ENCODE measurements at regions not wholly inside any gene's neighbourhood (a gene's known extent, or its start where the extent isn't known, plus 50 kb on each side); places are given as distances from the start of the nearest gene placed in this dataset.

- H3K4me1 ChIP-seq (ENCODE audit: low read depth), result no peaks in the 10 kb centered on the region
- ATAC-seq (no peak), DNase-seq (no peak)
- TF ChIP-seq, protein P1, sequence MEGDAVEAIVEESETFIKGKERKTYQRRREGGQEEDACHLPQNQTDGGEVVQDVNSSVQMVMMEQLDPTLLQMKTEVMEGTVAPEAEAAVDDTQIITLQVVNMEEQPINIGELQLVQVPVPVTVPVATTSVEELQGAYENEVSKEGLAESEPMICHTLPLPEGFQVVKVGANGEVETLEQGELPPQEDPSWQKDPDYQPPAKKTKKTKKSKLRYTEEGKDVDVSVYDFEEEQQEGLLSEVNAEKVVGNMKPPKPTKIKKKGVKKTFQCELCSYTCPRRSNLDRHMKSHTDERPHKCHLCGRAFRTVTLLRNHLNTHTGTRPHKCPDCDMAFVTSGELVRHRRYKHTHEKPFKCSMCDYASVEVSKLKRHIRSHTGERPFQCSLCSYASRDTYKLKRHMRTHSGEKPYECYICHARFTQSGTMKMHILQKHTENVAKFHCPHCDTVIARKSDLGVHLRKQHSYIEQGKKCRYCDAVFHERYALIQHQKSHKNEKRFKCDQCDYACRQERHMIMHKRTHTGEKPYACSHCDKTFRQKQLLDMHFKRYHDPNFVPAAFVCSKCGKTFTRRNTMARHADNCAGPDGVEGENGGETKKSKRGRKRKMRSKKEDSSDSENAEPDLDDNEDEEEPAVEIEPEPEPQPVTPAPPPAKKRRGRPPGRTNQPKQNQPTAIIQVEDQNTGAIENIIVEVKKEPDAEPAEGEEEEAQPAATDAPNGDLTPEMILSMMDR (IDR thresholded peaks at IDR 0.05), result no peak
- intact Hi-C loops (cut with DNase I, micrococcal nuclease), result no loop called here
- no peaks in the 10 kb centered on the region for H3K36me3 ChIP-seq (ENCODE audit: low read depth)
- H3K9me3 ChIP-seq, result no peaks in the 10 kb centered on the region
- no peak overlapping the region for H3K4me3 ChIP-seq
These were observed 226.2 kb upstream of the PRICKLE2 start for GRCh38 chr3:64451283-64452012.

DNA sequence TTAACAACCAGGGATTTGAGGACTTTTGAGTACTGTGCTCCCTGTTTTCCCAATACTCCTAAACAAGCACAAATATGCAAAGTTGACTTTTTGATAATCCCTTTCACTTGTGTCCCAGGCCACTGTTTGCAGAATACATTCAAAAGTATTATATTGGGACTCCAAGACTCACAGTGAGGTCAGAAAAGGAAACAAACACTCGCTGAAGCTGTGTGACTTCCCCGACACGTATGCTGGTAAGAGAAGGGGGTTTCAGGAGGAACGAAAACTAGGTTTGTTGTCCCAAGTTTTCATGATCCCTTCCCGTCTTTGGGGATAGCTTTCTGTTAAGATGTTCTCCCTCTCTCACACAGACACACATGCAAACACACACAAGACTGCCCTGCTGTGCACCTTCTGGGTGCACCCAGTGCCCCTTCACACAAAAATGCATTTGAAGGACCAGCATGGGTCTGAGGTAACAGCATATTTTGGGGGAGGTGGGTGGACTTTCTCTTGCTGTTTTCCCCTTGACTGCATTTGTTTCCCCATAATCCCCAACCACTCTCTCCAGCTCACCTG, 225.2 kb upstream of the PRICKLE2 start:
- no peaks in the 10 kb centered on the region for H3K9me3 ChIP-seq
- no peak for ATAC-seq
- TF ChIP-seq, protein P1 (IDR thresholded peaks at IDR 0.05), result no peak
- no peak overlapping the region for H3K4me3 ChIP-seq
- intact Hi-C loops (cut with DNase I, micrococcal nuclease), result no loop called here
- no peak for DNase-seq
- H3K36me3 ChIP-seq (ENCODE audit: low read depth), result no peaks in the 10 kb centered on the region
- H3K4me1 ChIP-seq (ENCODE audit: low read depth), result no peaks in the 10 kb centered on the region

DNA sequence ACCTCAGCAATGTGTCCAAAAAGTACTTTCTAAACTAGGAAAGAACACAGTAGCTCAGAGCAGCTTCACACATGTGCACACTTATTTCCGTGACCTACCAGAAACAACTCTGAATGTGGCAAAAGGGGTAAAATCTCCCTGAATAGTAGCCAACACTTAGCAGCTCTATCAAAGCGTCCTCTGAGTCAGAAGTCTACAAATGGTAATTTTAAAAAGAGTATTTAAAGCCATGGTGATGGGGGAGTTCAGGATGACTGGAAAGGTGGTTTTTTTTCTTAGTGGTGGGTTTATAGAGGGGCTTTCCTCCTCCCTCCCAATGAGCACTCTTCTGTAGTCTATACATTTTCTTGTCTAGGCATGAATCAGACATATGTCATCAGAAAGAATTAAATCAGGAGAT, 223.8 kb upstream of the PRICKLE2 start:
- H3K36me3 ChIP-seq (ENCODE audit: low read depth), result no peaks in the 10 kb centered on the region
- H3K9me3 ChIP-seq, result no peaks in the 10 kb centered on the region
- H3K4me3 ChIP-seq, result no peak overlapping the region
- no peak for DNase-seq
- ATAC-seq, result no peak
- TF ChIP-seq, protein P1 (IDR thresholded peaks at IDR 0.05), result no peak
- intact Hi-C loops (cut with DNase I, micrococcal nuclease), result no loop called here
- peaks cover 7% of the 10 kb centered on the region for H3K4me1 ChIP-seq (ENCODE audit: low read depth)

- Histone ChIP-seq H3K4me1 (ENCODE audit: low read depth) (peaks cover 7% of the 10 kb centered on the region), H3K9me3 (no peaks in the 10 kb centered on the region), H3K4me3 (no peak overlapping the region), H3K36me3 (ENCODE audit: low read depth) (no peaks in the 10 kb centered on the region)
- TF ChIP-seq, protein P1 (IDR thresholded peaks at IDR 0.05), result no peak
- intact Hi-C loops (cut with DNase I, micrococcal nuclease), result no loop called here
- DNase-seq (no peak), ATAC-seq (no peak)
These were observed 220.7 kb upstream of the PRICKLE2 start for GRCh38 chr3:64445944-64446300.

DNA sequence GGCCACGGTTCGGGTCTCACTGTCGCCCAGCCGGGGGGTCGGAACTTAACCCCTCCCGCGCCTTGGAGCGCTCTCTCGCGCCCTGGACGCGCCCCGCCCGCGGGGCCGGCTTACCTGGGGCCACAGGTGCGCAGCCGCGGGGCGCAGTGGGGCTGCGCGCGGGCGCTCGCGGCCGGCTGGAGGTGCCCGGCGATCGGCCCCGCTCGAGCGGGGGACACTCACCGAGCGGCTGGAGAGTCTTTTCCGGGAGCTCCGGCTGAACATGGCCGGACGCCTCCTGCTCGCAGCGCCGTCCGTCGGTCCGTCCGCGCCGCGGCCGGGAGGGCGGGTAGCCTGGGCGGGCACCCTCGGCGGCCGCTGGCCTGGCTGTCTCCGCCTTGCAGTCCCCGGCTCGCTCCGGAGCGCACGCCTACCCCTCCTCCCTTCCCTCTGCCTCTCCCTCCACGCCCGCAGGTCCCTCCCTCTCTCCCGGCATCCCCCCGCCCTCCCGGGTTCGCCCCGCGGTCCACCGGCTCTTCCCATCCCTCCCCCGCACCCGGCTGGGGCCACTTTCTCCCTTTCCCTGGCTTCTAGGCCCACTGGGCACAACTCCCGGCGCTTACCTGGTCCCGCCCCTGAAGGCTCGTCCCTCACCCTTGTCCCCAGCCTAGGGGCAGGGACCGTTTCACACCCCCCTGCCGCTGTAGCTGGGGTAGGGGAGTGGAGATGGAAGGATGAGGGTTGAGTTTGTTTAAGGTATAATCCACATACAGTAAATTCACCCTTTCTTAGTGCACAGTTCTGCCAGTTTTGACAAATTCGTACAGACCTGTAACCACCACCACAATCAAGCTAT, 220.1 kb upstream of the PRICKLE2 start:
- TF ChIP-seq, protein P1 (IDR thresholded peaks at IDR 0.05), result no peak
- peak; percentile 75 for ATAC-seq
- Histone ChIP-seq H3K9me3 (no peaks in the 10 kb centered on the region), H3K36me3 (ENCODE audit: low read depth) (no peaks in the 10 kb centered on the region), H3K4me3 (no peak overlapping the region), H3K4me1 (ENCODE audit: low read depth) (peaks cover 7% of the 10 kb centered on the region)
- DNase-seq, result peak; percentile 14 to 56 (median 48)
- intact Hi-C loops (cut with DNase I, micrococcal nuclease), result no loop called here

Measured in mucosa of descending colon (tissue), 3 donors.